MCF 10A (cell line): ENCODE measurements at regions not wholly inside any gene's neighbourhood (a gene's known extent, or its start where the extent isn't known, plus 50 kb on each side); places are given as distances from the start of the nearest gene placed in this dataset.

ENCODE experiments used
- BruUV-seq: library from RNA; stranded (reverse); fragments of 400-500 nt; replicated peaks from 2 replicates; lab custom pipeline; 2021; lab: Mats Ljungman, UMichigan
- CTCF ChIA-PET: fragments of 300-600 bp; sonication (Branson Sonifier 250); formaldehyde crosslinking; extraction: SDS; loops from one replicate; lab custom pipeline; 2021; ENCODE audit warnings: antibody characterized with exemption, inconsistent platforms; lab: Yijun Ruan, JAX
- POLR2A ChIA-PET: fragments of 300-600, 350-650 bp; sonication (Branson Sonifier 250); formaldehyde crosslinking; extraction: SDS; loops from one replicate; lab custom pipeline; 2020; ENCODE audit warnings: antibody characterized with exemption, inconsistent platforms; lab: Yijun Ruan, JAX
- DNase-seq: peaks from one replicate; pipeline ENCODE4 v3.0.0-alpha.2; 2018; ENCODE audit not compliant: unreplicated experiment
- H3K27ac Mint-ChIP-seq: one replicate; pipeline ENCODE4 v1.8.0; 2022; ENCODE audit warnings: mild to moderate bottlenecking, low read depth, mixed read lengths; ENCODE audit not compliant: unreplicated experiment
- H3K27me3 Mint-ChIP-seq: one replicate; pipeline ENCODE4 v1.8.0; 2022; ENCODE audit warnings: mixed read lengths; ENCODE audit not compliant: insufficient read depth, unreplicated experiment
- H3K36me3 Mint-ChIP-seq: one replicate; pipeline ENCODE4 v1.8.0; 2022; ENCODE audit warnings: mild to moderate bottlenecking, moderate library complexity, mixed read lengths; ENCODE audit not compliant: insufficient read depth, unreplicated experiment
- H3K4me1 Mint-ChIP-seq: one replicate; pipeline ENCODE4 v1.8.0; 2022; ENCODE audit warnings: mixed read lengths; ENCODE audit not compliant: insufficient read depth, unreplicated experiment
- H3K4me3 Mint-ChIP-seq: one replicate; pipeline ENCODE4 v1.8.0; 2022; ENCODE audit warnings: mild to moderate bottlenecking, moderate library complexity, mixed read lengths; ENCODE audit not compliant: unreplicated experiment
- H3K9me3 Mint-ChIP-seq: one replicate; pipeline ENCODE4 v1.8.0; 2022; ENCODE audit warnings: mixed read lengths; ENCODE audit not compliant: unreplicated experiment
- CTCF ChIP-seq: fragments of 200-600 bp; IDR thresholded peaks from one replicate; pipeline ENCODE4 v1.8.0; 2022; ENCODE audit warnings: antibody characterized with exemption, mild to moderate bottlenecking; ENCODE audit not compliant: unreplicated experiment
- intact Hi-C: fragments of 100-400 bp; cut with micrococcal nuclease; formaldehyde crosslinking; loops from 2 replicates; pipeline ENCODE4 v1.14.1; 2022

DNA sequence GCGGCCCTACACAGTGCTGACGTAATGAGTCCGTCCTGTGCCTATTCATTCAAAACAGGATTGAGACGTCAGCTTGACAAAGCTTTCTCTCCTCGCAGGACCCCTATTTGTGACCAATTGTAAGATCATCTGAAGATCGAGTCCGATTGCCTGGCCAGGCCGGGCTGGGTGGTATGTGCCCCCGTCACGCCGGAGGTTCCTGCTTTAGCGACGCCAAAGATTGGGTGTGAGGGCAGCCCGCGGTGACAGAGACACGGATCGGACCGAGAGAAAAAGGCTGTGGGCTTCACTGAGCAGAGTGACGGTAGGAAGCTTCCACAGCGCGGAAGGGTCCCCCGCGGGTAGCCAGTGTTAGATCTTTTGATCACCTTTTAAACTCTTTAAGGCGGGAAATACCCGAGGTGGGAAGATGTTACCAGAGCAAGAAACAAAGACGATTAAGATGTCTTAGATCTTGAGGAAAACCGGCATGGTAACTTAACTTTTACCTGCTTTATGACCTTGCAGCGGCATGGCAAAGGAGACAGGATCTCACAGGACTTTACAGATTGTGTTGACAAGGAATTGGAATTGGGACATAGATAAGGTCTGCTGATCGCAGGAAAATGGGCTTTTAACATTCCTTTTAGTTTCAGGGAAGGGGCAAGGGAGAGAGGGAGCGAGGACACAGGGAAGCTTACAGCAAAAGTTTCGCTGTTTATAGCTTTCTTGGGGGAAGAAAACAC, 220.0 kb downstream of the METTL4 start:
- intact Hi-C loops, result no loop called here
- ChIA-PET CTCF (no interaction called here), POLR2A (no interaction called here)
- no peak for DNase-seq
- Mint-ChIP-seq H3K27ac (no peak overlapping the region), H3K9me3 (no peaks in the 10 kb centered on the region), H3K27me3 (no peaks in the 10 kb centered on the region), H3K4me1 (no peaks in the 10 kb centered on the region), H3K4me3 (no peak overlapping the region), H3K36me3 (no peaks in the 10 kb centered on the region)
- TF ChIP-seq CTCF, result no peak
- no TSS peak for BruUV-seq

DNA sequence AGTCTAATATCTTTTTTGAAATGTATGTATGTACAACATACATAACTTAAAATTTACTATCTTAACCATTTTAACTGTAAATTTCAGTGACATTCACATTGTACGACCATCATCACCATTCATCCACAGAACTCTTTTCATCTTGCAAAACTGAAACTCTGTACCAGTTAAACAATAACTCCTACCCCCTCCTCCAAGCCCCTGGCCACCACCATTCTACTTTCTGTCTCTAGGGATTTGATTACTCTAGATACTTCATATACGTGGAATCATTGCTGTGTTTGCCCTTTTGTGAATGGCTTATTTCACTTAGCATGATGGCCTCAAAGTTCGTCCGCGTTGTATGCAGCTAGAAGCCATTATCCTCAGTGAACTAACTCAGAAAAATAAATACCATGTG, 217.0 kb downstream of the METTL4 start:
- Mint-ChIP-seq H3K27ac (no peak overlapping the region), H3K36me3 (no peaks in the 10 kb centered on the region)
- BruUV-seq, result no TSS peak

DNA sequence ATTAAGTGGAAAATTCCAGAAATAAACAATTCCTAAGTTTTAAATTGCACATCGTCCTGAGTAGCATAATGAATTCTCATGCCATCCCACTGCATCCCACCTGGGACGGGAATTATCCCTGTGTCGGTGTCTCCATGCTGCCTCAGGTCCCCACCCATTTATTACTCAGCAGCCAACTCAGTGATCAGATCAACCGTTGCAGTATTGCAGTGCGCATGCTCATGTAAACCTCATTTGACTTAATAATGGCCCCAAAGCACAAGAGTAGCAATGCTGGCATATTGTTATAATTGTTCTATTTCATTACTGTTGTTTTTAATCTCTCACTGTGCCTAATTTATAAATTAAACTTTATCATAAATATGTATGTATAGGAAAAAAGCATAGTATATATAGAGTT, 214.4 kb downstream of the METTL4 start:
- H3K4me3 Mint-ChIP-seq, result no peak overlapping the region

More for the DNA sequence above, 217.0 kb downstream of the METTL4 start:
- Mint-ChIP-seq H3K4me3 (no peak overlapping the region), H3K9me3 (no peaks in the 10 kb centered on the region), H3K27me3 (no peaks in the 10 kb centered on the region), H3K4me1 (no peaks in the 10 kb centered on the region)
- no peak for DNase-seq
- ChIA-PET CTCF (no interaction called here), POLR2A (interaction anchor here (0.6 kb wide), 1 partner anchor 16 kb away, joined by 3 read pairs; no protein-coding TSS in a partner anchor)
- TF ChIP-seq CTCF, result no peak
- intact Hi-C loops, result no loop called here

GRCh38 chr18:2360861-2361260, 210.4 kb downstream of the METTL4 start:
- no peaks in the 10 kb centered on the region for H3K36me3 Mint-ChIP-seq
- ChIA-PET POLR2A (no interaction called here), CTCF (no interaction called here)
- H3K9me3 Mint-ChIP-seq, result no peaks in the 10 kb centered on the region
- H3K4me3 Mint-ChIP-seq, result no peak overlapping the region
- intact Hi-C loops, result no loop called here
- H3K4me1 Mint-ChIP-seq, result no peaks in the 10 kb centered on the region
- DNase-seq, result no peak
- TF ChIP-seq CTCF, result no peak
- no peak overlapping the region for H3K27ac Mint-ChIP-seq
- no peaks in the 10 kb centered on the region for H3K27me3 Mint-ChIP-seq
- BruUV-seq, result no TSS peak

More for the DNA sequence above, 214.4 kb downstream of the METTL4 start:
- BruUV-seq, result no TSS peak
- Mint-ChIP-seq H3K36me3 (no peaks in the 10 kb centered on the region), H3K9me3 (no peaks in the 10 kb centered on the region), H3K27me3 (no peaks in the 10 kb centered on the region), H3K27ac (no peak overlapping the region), H3K4me1 (no peaks in the 10 kb centered on the region)
- ChIA-PET POLR2A (no interaction called here), CTCF (no interaction called here)
- intact Hi-C loops, result no loop called here
- DNase-seq, result no peak
- no peak for TF ChIP-seq CTCF
